Activated CD8-positive, alpha-beta T cell treated with anti-CD3 and anti-CD28 coated beads, Interleukin-2, amount 10 ng/mL, durations not matched to agents 7 days and 5 days (primary cell): ENCODE measurements at regions not wholly inside any gene's neighbourhood (a gene's known extent, or its start where the extent isn't known, plus 50 kb on each side); places are given as distances from the start of the nearest gene placed in this dataset.

Source experiments
- ATAC-seq: fragments of 150-1000 bp; cut with Tn5 transposase; one replicate; pipeline ENCODE4 v1.10.0; 2021; ENCODE audit warnings: moderate library complexity
- CTCF ChIA-PET: fragments of 350-600 bp; sonication (Branson Sonifier 250); formaldehyde crosslinking; loops from one replicate; lab custom pipeline; 2021; ENCODE audit warnings: antibody characterized with exemption; lab: Charles Lee
- POLR2A ChIA-PET: fragments of 350-600 bp; sonication (Branson Sonifier 250); formaldehyde crosslinking; loops from one replicate; lab custom pipeline; 2021; ENCODE audit warnings: antibody characterized with exemption; lab: Charles Lee
- DNase-seq: peaks from one replicate; pipeline ENCODE4 v3.0.0-alpha.2; 2020
- H3K27ac Mint-ChIP-seq: one replicate; pipeline ENCODE4 v1.8.0; 2021; ENCODE audit warnings: mild to moderate bottlenecking, mixed read lengths
- H3K27me3 Mint-ChIP-seq: one replicate; pipeline ENCODE4 v1.8.0; 2021; ENCODE audit warnings: low read depth, mixed read lengths
- H3K36me3 Mint-ChIP-seq: one replicate; pipeline ENCODE4 v1.8.0; 2021; ENCODE audit warnings: low read depth, mixed read lengths
- H3K4me1 Mint-ChIP-seq: one replicate; pipeline ENCODE4 v1.8.0; 2021; ENCODE audit warnings: low read depth, mixed read lengths
- H3K4me3 Mint-ChIP-seq: one replicate; pipeline ENCODE4 v1.8.0; 2021; ENCODE audit warnings: mild to moderate bottlenecking, mixed read lengths
- H3K9me3 Mint-ChIP-seq: one replicate; pipeline ENCODE4 v1.8.0; 2022; ENCODE audit warnings: mixed read lengths; ENCODE audit not compliant: insufficient read depth

DNA sequence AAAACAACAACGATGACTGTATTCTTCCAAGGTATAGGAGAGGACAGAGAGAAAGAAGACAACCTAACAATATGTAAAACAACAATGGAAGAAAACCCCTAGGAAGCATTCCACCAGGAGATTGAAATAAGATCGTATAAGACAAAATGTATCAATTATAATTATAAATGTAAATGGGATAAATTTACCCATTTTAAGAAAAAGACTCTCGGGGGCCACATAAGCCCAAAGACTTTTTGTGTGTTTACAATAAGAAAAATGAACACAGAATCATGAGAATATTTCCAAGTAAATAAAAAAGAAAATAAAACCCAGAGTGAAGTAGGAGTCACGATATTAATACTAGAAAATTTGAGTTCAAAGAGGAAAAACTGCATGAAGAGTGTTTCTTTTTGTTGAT is 126.4 kb downstream of the ASB1 start:
- Mint-ChIP-seq H3K27ac (no peak overlapping the region), H3K36me3 (no peaks in the 10 kb centered on the region), H3K4me3 (no peak overlapping the region), H3K4me1 (no peaks in the 10 kb centered on the region), H3K9me3 (peaks cover 3% of the 10 kb centered on the region), H3K27me3 (peaks cover 7% of the 10 kb centered on the region)
- ChIA-PET POLR2A (no interaction called here), CTCF (no interaction called here)
- ATAC-seq (no peak), DNase-seq (no peak)

DNA sequence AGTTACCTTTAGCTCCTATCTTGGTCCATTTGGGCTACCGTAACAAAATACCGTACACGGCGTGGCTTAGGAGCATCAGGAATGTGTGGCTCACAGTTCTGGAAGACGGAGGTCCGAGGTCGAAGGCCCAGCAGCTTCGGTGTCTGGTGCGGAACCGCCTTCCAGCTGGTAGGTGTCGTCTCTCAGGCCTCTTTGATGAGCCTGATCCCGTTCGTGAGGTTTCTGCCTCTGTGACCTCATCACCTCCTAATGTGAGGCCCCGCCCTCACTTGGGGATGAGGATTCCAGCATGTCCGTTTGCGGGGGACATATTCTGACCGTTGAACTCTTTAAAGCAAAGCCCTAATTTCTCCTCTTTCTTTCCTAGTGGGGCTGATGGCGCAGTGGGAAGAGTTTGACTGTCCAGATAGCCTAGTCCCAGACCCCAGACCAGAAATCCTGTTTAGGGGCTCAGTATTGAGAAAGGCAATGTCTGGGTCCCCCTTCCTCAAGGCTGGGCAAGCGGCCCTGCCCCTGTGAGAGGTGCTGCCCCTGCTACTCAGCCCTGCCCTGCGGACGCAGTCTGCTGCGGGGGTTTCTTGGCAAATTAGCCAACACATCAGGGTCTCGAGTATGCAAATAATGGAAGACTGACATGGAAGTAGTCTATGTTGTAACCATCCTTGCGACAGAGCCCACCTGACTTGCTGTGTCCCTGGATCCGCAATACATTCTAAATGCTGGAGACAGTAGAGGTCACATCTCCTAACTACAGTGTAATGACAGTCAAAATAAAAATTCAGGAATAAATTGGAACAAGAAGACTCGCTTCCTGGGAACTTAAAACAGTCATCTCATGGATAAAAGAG is 128.0 kb downstream of the ASB1 start:
- DNase-seq (no peak), ATAC-seq (no peak)
- Mint-ChIP-seq H3K4me1 (no peaks in the 10 kb centered on the region), H3K27me3 (peaks cover 4% of the 10 kb centered on the region), H3K4me3 (no peak overlapping the region), H3K9me3 (peaks cover 3% of the 10 kb centered on the region), H3K27ac (no peak overlapping the region), H3K36me3 (no peaks in the 10 kb centered on the region)
- ChIA-PET POLR2A (no interaction called here), CTCF (no interaction called here)

DNA sequence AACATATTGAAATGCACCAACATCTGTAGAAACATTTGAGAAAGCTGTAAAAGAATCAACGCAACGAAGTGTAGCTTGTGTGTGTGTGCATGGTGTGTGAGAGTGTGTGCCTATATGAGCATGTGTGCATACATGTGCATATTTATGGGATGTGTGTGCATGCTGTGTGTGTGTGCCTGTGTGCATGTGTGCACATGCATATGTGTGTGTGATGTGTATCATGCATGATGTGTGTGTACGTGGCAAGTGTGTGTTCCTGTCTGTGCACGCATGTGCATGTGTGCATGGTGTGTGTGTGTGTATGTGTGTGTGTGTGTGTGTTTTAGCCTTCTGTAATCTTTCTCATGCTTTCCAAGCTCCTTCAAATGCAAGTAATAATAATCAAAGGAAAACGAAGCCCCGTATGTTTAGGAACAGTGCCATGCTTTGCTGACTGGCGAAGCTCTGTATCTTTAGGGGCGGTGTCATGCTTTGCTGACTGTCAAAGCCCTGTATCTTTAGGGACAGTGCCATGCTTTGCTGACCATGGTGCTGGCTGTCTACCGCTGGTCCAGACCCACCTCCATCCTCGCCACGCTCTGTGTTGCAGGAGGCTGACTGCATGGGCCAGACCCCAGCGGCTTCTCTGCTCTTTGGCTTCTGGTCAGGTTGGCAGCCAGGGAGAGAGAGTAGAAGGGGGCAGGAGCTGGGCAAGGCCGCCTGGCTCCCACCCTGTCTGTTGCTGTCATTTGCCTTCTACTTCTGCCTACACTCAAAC is 129.2 kb downstream of the ASB1 start:
- DNase-seq (no peak), ATAC-seq (no peak)
- Mint-ChIP-seq H3K27me3 (peaks cover 4% of the 10 kb centered on the region), H3K36me3 (no peaks in the 10 kb centered on the region), H3K27ac (no peak overlapping the region), H3K4me3 (no peak overlapping the region), H3K9me3 (peaks cover 3% of the 10 kb centered on the region), H3K4me1 (no peaks in the 10 kb centered on the region)
- ChIA-PET CTCF (no interaction called here), POLR2A (no interaction called here)

DNA sequence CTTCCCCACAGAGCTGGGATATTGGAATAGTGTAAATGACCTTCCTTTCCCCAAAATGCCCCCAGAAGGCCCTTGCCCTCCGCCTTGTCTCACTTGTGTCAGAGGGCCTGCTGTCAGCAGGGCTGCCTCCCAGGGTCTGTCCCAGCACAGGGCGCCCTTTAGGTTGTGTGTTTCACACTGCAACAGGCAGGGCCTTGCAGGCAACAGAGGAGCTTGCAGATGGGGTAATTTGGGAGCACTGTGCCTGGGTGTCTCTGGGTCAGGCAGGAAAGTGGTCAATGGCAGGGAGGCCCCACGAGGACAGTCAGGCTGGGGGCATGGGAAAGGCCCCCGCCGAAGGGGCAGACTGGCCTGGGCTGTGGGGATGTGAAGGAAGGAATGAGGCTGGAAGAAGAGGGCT is 130.7 kb downstream of the ASB1 start:
- no peaks in the 10 kb centered on the region for H3K4me1 Mint-ChIP-seq
- ATAC-seq (no peak), DNase-seq (no peak)
- ChIA-PET CTCF (no interaction called here), POLR2A (no interaction called here)
- no peak overlapping the region for H3K27ac Mint-ChIP-seq
- H3K27me3 Mint-ChIP-seq, result peaks cover 4% of the 10 kb centered on the region
- peaks cover 3% of the 10 kb centered on the region for H3K9me3 Mint-ChIP-seq
- no peak overlapping the region for H3K4me3 Mint-ChIP-seq
- H3K36me3 Mint-ChIP-seq, result no peaks in the 10 kb centered on the region

DNA sequence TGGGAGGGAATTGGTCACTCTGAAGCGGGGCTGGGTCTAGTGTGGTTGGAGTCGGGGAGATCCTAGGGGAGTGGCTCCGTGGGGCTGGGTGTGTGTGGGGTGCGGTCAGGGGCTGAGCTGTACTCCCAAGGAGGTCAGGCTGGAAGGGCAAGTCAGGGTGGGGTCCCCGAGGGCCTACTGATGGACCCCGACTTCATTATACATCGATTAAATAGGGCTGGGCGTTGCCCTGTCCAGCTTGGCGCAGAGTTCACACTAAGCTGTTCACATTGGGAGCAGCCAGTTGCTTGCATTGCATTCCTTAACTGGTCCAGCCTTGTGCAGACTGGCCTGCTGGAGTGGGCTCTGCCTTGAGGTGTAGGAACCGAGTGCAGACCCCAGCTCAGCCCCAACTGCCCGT is 131.2 kb downstream of the ASB1 start:
- ATAC-seq, result no peak
- H3K27ac Mint-ChIP-seq, result no peak overlapping the region

DNA sequence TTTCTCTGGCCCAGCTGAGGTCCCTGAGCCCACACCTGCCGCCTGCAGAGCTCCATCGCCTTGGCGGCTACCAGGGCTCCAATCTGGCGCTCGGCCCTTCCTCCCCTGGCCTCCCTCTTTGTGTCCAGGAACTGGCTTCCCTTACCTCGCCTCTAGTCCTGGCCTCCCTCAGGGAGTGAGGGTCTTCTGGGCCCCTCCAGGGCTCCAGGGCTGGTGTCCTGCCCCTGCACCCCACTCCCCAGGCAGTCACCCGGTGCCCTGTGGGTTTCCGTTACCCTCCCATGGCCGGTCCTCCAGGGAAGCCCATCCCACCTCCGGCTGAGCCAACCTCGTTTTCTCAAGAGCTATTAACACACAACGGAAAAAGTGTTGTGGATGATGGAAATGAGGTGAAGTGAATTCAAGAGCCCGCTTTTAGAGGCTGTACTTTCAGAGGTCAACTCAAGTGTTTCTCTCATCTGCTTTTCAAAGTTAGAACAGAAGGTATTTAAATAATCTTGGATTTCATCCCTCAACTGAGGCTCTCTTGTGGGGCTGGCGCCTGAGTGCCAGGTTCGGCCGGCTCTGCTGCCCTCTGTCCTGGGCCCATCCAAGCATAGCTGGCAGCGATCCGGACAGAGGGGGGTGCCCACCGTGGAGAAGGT is 131.9 kb downstream of the ASB1 start:
- ATAC-seq (no peak), DNase-seq (no peak)
- H3K4me1 Mint-ChIP-seq, result no peaks in the 10 kb centered on the region
- peaks cover 4% of the 10 kb centered on the region for H3K27me3 Mint-ChIP-seq
- no peaks in the 10 kb centered on the region for H3K36me3 Mint-ChIP-seq
- CTCF ChIA-PET, result no interaction called here
- POLR2A ChIA-PET, result interaction anchor here (1.0 kb wide), 1 partner anchor 10 kb away, joined by 3 read pairs; no protein-coding TSS in a partner anchor
- no peak overlapping the region for H3K4me3 Mint-ChIP-seq
- no peak overlapping the region for H3K27ac Mint-ChIP-seq
- H3K9me3 Mint-ChIP-seq, result no peaks in the 10 kb centered on the region

More for the DNA sequence above, 131.2 kb downstream of the ASB1 start:
- H3K4me1 Mint-ChIP-seq, result no peaks in the 10 kb centered on the region
- CTCF ChIA-PET, result no interaction called here
- peaks cover 4% of the 10 kb centered on the region for H3K27me3 Mint-ChIP-seq
- H3K36me3 Mint-ChIP-seq, result no peaks in the 10 kb centered on the region
- POLR2A ChIA-PET, result interaction anchor here (1.0 kb wide), 1 partner anchor 11 kb away, joined by 3 read pairs; no protein-coding TSS in a partner anchor
- H3K9me3 Mint-ChIP-seq, result peaks cover 3% of the 10 kb centered on the region
- H3K4me3 Mint-ChIP-seq, result no peak overlapping the region
- no peak for DNase-seq

DNA sequence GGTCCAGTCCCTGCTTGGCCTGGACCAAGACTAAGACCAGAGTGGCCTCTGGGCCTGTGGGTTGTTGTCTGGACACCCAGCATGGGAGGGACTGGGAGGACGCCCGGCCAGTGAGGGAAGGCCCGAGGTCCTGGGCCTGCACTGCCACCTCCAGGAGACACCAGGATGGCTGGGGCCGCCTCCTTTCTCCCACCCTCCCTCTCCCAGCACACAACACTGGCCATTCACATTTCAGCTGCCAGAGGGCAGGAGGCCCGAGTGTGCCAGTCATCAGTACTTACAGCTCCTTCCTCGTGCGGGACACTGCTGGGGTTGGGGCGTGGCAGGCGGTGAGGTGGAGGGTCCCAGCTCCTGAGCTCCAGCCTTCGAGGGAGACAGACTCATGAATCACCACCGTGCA is 133.5 kb downstream of the ASB1 start:
- no peak overlapping the region for H3K4me3 Mint-ChIP-seq
- DNase-seq, result no peak
- H3K9me3 Mint-ChIP-seq, result no peaks in the 10 kb centered on the region
- ChIA-PET POLR2A (no interaction called here), CTCF (no interaction called here)
- H3K4me1 Mint-ChIP-seq, result no peaks in the 10 kb centered on the region
- ATAC-seq, result no peak
- no peak overlapping the region for H3K27ac Mint-ChIP-seq
- no peaks in the 10 kb centered on the region for H3K36me3 Mint-ChIP-seq
- H3K27me3 Mint-ChIP-seq, result peaks cover 4% of the 10 kb centered on the region

DNA sequence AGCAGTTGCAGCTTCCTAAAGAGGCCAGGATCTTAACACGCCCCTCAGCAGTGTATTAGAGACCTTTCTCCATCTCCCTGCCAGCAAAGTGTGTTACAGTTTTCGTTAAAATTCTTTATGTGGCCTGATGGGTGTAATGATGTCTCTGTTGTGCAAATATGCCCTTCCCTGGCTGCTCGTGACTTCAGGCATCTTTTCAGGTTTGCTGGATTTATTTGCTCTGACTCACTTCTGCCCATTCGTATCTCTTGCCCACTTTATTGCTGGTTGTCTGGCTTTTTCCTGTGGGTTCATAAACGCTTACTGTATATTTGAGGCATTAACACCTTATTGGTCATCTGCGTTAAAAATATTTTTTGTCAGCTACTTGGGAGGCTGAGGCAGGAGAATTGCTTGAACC is 134.5 kb downstream of the ASB1 start:
- ChIA-PET CTCF (no interaction called here), POLR2A (no interaction called here)
- Mint-ChIP-seq H3K9me3 (no peaks in the 10 kb centered on the region), H3K4me1 (no peaks in the 10 kb centered on the region), H3K27me3 (no peaks in the 10 kb centered on the region), H3K4me3 (no peak overlapping the region), H3K36me3 (no peaks in the 10 kb centered on the region), H3K27ac (no peak overlapping the region)
- ATAC-seq (no peak), DNase-seq (no peak)

DNA sequence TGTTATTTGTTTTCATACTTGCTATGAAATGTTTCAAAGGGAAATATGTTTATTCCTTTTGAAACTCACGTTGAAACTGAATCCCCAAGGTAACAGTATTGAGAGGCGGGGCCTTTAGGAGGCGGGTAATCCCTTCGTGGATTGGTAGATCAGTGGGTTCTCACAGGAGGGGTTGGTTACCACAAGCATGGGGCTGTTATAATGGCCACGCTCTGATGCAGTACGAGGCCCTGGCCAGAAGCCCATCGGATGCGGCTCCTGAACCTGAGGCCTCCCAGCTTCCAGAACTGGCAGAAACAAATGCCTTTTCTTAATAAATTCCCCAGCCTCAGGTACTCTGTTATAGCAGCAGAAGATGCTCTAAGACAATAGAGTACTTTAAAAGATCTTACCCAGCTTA is 135.7 kb downstream of the ASB1 start:
- ChIA-PET POLR2A (no interaction called here), CTCF (no interaction called here)
- no peak for DNase-seq
- no peaks in the 10 kb centered on the region for H3K36me3 Mint-ChIP-seq
- no peak for ATAC-seq
- H3K4me3 Mint-ChIP-seq, result no peak overlapping the region
- no peak overlapping the region for H3K27ac Mint-ChIP-seq
- no peaks in the 10 kb centered on the region for H3K27me3 Mint-ChIP-seq
- H3K9me3 Mint-ChIP-seq, result no peaks in the 10 kb centered on the region
- H3K4me1 Mint-ChIP-seq, result no peaks in the 10 kb centered on the region

DNA sequence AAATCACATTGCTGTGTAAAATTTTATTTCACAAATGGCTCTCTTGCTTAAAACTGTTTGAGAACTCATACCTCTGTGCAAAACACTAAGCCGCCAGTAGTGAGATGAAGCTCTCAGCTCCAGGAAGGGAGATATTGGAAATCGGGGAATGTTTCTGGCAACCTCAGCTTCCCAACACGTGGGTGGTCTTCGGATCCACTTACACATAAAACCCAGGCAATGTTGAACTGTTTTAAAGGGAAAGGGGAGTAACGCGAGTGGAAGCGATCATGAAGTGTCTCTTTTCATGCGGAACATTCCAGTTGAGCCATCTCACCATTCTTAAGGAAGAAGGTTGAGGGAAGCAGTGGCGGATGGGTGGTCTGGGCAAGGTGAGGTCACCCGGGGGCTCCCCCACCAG is 136.8 kb downstream of the ASB1 start:
- no peaks in the 10 kb centered on the region for H3K36me3 Mint-ChIP-seq
- H3K4me1 Mint-ChIP-seq, result no peaks in the 10 kb centered on the region
- ChIA-PET CTCF (no interaction called here), POLR2A (no interaction called here)
- H3K4me3 Mint-ChIP-seq, result no peak overlapping the region
- H3K9me3 Mint-ChIP-seq, result no peaks in the 10 kb centered on the region
- DNase-seq (no peak), ATAC-seq (no peak)
- H3K27me3 Mint-ChIP-seq, result no peaks in the 10 kb centered on the region
- no peak overlapping the region for H3K27ac Mint-ChIP-seq

DNA sequence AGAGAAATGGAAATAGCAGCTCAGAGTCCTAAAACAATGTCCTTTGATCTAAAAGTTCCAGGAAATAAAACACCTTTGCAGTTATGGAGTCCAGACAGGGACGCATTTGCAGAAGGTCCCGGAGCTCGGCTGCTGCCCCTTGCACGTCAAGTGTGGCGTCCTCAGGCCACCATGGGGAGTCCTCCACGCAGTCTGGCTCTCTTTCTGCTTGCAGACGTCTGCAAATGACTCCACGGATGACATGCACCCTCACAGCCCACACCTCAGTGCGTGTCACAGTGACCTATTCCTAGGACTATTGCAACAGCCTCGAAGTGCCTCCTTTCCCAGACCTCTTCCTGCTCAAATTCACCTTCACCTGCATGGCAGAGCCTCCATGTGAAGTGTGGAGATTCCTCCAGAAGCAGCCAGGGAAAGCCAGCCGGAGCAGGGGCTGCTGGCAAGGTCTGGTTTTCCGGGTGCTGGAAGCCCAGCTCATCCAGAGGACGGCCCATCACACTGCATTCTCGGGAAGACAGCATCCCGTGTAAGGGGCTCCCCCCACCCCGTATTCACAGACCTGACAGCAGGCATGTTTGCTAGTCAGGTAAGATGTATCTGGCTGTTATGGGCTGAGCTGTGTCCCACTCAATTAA is 137.7 kb downstream of the ASB1 start:
- H3K9me3 Mint-ChIP-seq, result no peaks in the 10 kb centered on the region
- CTCF ChIA-PET, result no interaction called here
- no peaks in the 10 kb centered on the region for H3K27me3 Mint-ChIP-seq
- ATAC-seq (no peak), DNase-seq (no peak)
- H3K4me1 Mint-ChIP-seq, result no peaks in the 10 kb centered on the region
- H3K36me3 Mint-ChIP-seq, result no peaks in the 10 kb centered on the region
- no peak overlapping the region for H3K4me3 Mint-ChIP-seq
- POLR2A ChIA-PET, result interaction anchor here (0.6 kb wide), 1 partner anchor 183 kb away, joined by 3 read pairs; no protein-coding TSS in a partner anchor
- no peak overlapping the region for H3K27ac Mint-ChIP-seq
